ENCODE measurements at regions not wholly inside any gene's neighbourhood (a gene's known extent, or its start where the extent isn't known, plus 50 kb on each side); places are given as distances from the start of the nearest gene placed in this dataset.

DNA sequence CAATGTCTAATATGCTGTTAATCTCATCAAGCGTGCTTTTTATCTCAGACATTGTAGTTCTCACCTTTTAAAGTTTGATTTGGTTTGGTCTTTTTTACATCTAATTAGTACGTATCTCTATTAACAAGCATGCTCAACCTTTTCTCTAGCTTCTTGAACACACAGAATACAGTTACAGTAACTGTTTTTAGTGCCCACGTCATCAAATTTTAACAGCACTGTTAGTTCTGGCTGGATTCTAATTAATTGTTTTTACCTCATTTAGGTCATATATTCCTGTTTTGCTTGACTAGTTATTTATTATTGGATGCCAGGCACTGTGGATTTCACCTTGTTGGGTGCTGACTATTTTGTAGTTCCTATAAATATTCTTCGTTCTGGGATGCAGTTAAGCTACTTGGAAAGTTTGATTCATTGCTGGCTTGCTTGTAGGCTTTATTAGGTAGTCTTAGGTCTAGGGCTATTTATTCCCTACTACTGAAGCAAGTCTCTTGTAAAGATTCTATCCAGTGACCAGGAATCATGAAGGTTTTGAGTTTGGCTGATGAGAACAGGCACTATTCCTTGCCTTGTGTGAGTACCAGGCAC, 263.0 kb downstream of the ETAA1 start:
- no peak for DNase-seq

DNA sequence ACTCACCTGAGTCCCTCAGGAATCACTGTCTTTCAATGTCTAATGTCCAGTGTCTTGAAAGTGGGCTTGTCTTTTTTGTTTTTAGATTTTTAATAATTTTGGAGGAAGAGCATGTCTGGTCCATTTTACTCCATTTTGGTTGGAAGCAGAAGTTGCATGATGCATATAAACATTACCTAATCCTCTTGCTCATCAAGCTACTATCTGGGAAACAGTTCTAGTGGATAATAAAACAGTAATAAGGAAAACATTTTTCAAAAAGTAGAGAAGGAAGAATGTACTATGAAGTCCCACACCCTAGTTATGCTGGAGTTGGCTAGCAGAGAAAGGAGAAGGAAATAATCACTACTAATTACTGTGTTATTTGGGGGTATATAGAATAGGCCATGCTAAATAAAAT, 263.7 kb downstream of the ETAA1 start:
- no peak for DNase-seq

DNA sequence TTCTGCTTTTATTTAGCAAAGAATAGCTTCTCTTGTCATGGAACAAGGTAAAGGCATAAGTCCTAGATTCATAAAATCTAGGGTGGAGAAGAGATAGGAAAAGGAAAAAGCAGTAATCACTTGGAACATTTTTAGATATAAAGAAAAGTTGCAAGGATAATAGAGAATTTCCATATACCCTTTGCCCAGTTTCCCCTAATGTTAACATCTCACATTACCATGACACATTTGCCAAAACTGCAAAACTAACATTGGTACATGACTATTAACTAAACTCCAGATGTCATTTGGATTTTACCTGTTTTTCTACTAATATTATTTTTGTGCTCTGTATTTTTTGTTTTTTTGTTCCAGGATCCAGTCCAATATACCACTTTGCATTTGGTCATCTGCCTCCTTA, 265.1 kb downstream of the ETAA1 start:
- DNase-seq = no peak

DNA sequence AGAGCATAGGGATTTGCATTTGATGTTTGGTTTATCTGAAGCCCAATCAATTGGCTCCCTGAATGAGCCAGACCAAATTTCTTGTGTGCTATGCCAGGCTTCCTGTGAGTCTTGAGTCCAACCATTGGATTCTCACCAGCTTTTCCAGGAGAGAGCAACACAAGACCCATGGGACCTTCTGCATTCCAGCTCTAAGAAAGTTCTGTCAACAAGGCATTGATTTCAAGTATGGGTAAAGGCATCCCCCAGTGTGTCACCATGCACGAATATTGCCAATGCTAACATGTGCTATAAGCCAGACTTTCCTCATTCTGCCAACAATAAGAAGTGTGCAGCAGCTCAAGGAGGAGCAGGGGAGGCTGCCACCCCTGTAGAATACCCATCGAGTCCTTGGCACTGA, 266.6 kb downstream of the ETAA1 start:
- DNase-seq = no peak

- no peak for DNase-seq
Observed at GRCh38 chr2:67666386-67667053, 269.4 kb downstream of the ETAA1 start.

- DNase-seq = no peak
Observed at GRCh38 chr2:67667054-67667908, 270.1 kb downstream of the ETAA1 start.

GRCh38 chr2:67668538-67668937, 271.4 kb downstream of the ETAA1 start:
- DNase-seq = no peak

GRCh38 chr2:67669168-67669567, 272.0 kb downstream of the ETAA1 start:
- DNase-seq = no peak

DNA sequence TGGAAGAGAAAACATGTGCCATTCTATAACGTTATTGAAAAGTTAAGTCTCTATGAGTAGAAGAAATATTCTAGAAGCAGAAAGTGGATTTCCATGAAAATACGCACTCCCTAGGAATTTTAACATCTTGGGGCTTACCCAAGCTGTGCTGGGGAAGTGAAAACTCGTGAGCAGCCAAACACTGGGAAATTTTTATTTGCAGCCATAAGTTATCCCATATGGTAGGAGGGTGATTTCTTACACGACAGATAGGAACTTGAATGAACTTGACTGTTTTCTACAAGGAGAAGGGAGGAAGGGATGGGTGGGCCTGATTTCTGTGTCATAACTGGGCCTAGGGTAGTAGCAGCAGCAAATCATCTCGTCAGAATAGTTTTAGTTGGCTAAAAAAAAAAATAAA, 272.6 kb downstream of the ETAA1 start:
- no peak for DNase-seq

- DNase-seq = no peak
Observed at GRCh38 chr2:67670747-67671183, 273.6 kb downstream of the ETAA1 start.

GRCh38 chr2:67671464-67672450, 274.6 kb downstream of the ETAA1 start:
- DNase-seq = no peak

- no peak for DNase-seq
Observed at GRCh38 chr2:67674668-67675067, 277.5 kb downstream of the ETAA1 start.

- DNase-seq = no peak
Observed at GRCh38 chr2:67684991-67685390, 287.9 kb downstream of the ETAA1 start.

- no peak for DNase-seq
Observed at GRCh38 chr2:67686254-67686653, 289.1 kb downstream of the ETAA1 start.

GRCh38 chr2:67689186-67689585, 292.1 kb downstream of the ETAA1 start:
- DNase-seq = no peak

- DNase-seq = no peak
Observed at GRCh38 chr2:67689651-67690050, 292.5 kb downstream of the ETAA1 start.

DNA sequence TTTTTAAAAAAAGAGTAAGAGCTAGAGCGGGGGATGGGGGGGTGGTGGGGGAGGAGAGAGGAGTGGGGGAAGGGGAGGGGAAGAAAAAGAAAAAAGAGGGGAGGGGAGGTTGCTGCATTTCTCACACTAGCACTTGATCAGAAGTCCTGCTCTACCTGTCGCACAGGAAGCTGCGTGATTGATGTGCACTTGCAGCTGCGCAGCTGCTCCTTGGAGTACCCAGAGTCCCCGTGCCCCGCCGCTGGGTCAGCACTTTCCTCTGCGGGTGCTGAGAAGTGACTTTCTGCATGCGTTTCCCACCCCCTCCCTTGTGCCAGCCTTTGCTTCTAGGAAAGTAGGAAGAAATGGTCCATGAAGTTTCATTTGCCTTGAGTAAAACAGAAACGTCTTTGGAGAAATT, 297.3 kb downstream of the ETAA1 start:
- DNase-seq = peak; percentile 21

DNA sequence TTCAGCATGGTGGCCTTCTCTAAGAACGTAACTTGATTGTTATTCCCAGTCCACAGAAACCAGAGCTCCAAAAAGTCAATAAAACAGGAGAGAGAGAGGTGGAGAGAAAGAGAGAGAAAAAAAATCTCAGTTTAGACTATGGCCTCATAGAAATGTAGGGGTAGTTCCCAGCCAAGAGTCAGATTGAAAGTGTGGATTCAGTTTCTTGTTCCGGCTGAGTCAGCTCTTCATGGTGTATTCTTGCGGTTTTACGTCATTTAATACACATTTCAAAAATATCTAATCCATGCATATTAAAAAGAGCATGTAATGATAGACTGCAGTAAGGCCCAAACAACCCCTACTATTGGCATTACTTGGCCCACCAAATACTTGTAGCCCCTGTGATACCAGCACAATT, 303.9 kb downstream of the ETAA1 start:
- no peak for DNase-seq

- DNase-seq = no peak
Observed at GRCh38 chr2:67702284-67702683, 305.2 kb downstream of the ETAA1 start.

DNA sequence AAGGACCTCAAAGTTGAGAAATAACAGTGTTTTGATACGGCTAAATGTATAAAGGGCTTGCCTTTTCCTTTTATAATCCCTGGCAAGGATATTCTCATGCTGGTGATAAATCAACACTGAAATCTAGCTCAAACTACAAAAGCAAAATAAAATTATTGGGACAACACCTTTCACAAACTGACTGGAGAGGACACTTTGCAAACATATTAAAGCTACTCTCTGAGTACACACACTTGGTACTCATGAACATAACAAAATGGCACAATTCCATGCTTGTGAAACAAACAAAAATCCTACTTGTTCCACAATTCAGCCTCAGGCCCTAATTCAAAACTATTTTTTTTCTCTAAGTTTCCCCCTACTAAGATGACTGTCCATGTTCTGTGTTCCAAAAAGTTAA, 305.8 kb downstream of the ETAA1 start:
- no peak for DNase-seq

GRCh38 chr2:67706082-67706481, 308.9 kb downstream of the ETAA1 start:
- DNase-seq = no peak

DNA sequence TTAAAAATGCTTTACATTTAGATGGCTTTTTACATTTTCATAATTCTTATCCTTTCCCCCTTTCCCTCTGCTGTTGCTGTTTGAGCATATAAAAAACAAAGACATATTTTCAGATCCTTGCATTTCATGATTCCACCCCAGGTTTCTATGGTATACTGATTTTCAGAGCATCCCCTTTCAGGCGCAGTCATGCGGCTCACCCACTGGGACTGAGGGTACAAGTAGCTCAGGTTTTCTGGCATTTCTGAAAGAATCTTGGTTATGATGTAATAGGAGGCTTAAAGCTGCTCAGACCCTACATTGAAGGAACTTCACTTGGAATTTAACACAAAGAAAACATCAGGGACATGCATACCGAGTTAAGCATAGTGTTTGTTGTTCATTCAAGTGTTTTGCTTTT, 310.8 kb downstream of the ETAA1 start:
- no peak for DNase-seq

DNA sequence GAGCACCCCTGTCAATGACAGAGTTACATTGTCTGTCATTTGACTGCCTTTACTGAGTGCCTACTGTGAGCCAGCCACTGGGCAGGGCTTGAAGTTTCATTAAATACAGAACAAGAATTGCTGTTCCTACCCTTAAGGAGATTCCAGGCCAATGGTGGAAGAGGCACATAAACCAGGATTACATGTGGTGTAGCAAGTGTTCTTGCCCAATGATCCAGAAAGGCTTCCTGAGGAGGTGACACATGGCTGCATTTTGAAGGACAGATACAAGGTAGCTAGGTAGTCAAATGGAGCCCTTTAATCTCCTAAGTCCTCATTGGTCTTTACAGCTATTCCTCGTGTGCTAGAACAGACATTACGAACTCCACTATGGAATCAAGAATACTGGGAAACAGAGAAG, 312.7 kb downstream of the ETAA1 start:
- DNase-seq = no peak
